Osteocyte (in vitro differentiated cells): ENCODE measurements at regions not wholly inside any gene's neighbourhood (a gene's known extent, or its start where the extent isn't known, plus 50 kb on each side); places are given as distances from the start of the nearest gene placed in this dataset.
"Not testable (repeated sequence)": the region's sequence is repeated elsewhere in the genome, so short reads cannot be mapped to it uniquely, and the experiment has no call there.

Experiments used
- DNase-seq: peaks from one replicate; pipeline ENCODE4 v3.0.0; 2021; ENCODE audit warnings: mixed read lengths; ENCODE audit not compliant: unreplicated experiment; ENCODE audit errors: extremely low spot score
- H3K27ac Mint-ChIP-seq: one replicate; pipeline ENCODE4 v1.8.0; 2021; ENCODE audit warnings: mild to moderate bottlenecking, mixed read lengths; ENCODE audit not compliant: unreplicated experiment
- H3K27me3 Mint-ChIP-seq: one replicate; pipeline ENCODE4 v1.8.0; 2021; ENCODE audit warnings: mixed read lengths; ENCODE audit not compliant: unreplicated experiment
- H3K36me3 Mint-ChIP-seq: one replicate; pipeline ENCODE4 v1.8.0; 2021; ENCODE audit warnings: mixed read lengths; ENCODE audit not compliant: unreplicated experiment
- H3K4me1 Mint-ChIP-seq: one replicate; pipeline ENCODE4 v1.8.0; 2021; ENCODE audit warnings: mixed read lengths; ENCODE audit not compliant: unreplicated experiment
- H3K4me3 Mint-ChIP-seq: one replicate; pipeline ENCODE4 v1.8.0; 2021; ENCODE audit warnings: mild to moderate bottlenecking, moderate library complexity, mixed read lengths; ENCODE audit not compliant: unreplicated experiment
- H3K9me3 Mint-ChIP-seq: one replicate; pipeline ENCODE4 v1.8.0; 2021; ENCODE audit warnings: mixed read lengths; ENCODE audit not compliant: unreplicated experiment

DNA sequence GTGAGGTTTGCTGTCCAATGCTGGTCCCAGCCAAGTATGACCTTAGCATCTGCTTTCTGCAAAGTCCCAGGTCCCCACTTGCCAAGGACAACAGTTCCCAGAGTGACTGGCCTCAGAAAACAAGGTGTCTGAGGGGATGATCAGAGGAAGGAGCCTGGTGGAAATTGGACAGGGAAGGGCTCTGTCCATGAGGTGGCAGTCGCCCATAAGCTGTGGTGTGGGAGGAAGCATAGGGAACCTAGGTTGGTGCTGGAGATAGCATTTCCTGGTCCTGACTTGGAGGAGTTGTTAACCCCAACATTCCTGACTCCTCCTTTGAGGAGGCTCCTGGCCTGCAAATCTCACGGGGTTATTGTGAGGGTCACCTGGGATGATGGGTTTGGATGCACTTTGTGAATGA is 77.8 kb downstream of the LIMS4 start:
- DNase-seq, result peak; percentile 2
- H3K36me3 Mint-ChIP-seq, H3K9me3 Mint-ChIP-seq, H3K27ac Mint-ChIP-seq, H3K27me3 Mint-ChIP-seq, H3K4me3 Mint-ChIP-seq, H3K4me1 Mint-ChIP-seq: not testable (repeated sequence)

DNA sequence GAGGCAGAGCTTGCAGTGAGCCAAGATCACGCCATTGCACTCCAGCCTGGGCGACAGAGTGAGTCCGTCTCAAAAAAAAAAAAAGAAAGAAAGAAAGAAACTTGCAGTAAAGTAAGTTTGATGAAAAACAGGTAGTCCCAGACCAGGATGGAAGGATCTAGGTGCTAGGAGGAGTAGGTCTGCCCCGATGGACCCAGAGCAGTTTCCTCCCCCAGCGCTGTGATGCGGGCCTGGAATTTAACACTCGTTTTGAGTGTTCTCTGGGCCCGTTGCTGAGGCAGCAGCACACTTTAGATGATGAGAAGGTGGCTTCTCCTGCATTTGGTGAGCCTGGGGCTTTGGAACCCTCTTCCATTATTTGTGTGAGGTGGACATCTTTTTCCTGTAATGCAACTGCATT is 80.2 kb downstream of the LIMS4 start:
- H3K4me3 Mint-ChIP-seq, H3K9me3 Mint-ChIP-seq, H3K4me1 Mint-ChIP-seq, H3K27me3 Mint-ChIP-seq, H3K27ac Mint-ChIP-seq, H3K36me3 Mint-ChIP-seq: not testable (repeated sequence)
- peak; percentile 54 for DNase-seq

DNA sequence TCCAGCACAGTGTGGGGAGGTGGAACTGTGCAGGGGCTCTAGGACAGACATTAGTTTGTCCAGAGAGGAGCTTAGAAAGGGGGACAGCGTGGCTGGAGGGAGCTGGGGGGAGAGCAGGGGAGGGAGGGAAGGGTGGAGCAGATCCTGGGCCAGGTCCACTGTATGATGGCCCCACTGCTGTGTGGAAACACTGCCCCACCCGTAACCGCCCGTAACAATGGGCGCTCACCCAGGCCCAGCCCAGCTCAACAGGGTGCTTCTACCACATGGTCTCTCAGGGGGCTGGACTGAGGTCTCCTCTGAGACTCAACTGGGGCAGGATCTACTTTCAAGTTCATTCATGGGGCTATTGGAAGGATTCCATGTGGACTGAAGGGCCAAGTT is 81.6 kb downstream of the LIMS4 start:
- not testable (repeated sequence) for H3K36me3 Mint-ChIP-seq, H3K9me3 Mint-ChIP-seq, H3K27me3 Mint-ChIP-seq, H3K4me1 Mint-ChIP-seq, H3K27ac Mint-ChIP-seq, DNase-seq, H3K4me3 Mint-ChIP-seq

DNA sequence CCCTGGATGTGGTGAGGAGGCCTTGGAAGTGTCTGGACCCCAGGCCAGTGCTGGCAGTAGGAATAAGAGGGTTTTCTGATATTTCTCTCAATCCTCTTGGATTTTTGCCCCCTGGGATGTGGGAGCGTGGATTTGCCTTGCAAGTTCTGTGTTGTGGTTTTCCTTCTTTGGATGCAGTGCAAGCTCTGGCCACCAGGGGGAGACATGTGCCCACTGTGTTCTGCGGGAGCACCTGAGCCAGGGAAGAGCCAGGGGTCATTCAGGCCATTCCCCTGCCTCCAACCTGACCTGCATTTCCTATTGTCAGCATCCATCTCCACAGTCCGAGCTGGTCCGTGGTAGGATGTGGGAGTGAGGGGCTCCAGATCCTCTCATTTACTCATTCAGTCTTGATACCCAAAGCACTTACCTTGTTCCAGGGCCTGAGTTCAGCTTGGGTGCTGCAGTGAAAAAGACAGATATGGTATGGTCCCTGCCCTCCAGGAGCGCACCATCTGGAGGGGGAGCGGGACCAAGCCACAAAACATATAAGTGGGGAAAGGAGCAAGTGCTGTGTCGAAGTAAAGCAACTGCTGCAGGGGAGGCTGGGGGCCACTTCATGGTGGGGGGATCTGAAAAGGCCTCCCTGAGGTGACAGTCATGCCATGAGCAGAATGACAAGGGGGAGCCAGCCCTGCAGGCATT is 82.1 kb downstream of the LIMS4 start:
- not testable (repeated sequence) for H3K36me3 Mint-ChIP-seq, H3K4me3 Mint-ChIP-seq, DNase-seq, H3K27ac Mint-ChIP-seq, H3K4me1 Mint-ChIP-seq, H3K9me3 Mint-ChIP-seq, H3K27me3 Mint-ChIP-seq

DNA sequence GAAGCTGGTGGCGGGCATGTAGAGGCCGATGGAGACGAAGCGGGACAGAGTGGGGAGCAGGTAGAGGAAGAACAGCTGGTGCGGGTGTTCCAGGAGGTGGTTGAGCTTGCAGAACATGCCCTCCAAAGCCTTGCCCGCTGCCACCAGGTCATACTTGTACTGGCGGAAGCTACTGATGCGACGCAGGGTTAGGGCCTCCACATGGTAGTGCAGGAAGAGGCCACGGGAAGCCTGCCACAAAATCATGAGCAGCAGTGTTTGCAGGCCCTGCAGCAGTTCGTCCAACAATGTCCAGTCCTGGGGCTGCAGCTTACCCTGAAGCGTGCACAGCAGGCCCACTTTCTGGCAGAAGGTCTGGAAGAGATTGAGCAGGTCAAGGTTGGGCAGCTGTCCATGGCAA is 85.6 kb downstream of the LIMS4 start:
- not testable (repeated sequence) for H3K4me3 Mint-ChIP-seq, H3K36me3 Mint-ChIP-seq, H3K27ac Mint-ChIP-seq, DNase-seq, H3K9me3 Mint-ChIP-seq, H3K27me3 Mint-ChIP-seq, H3K4me1 Mint-ChIP-seq

DNA sequence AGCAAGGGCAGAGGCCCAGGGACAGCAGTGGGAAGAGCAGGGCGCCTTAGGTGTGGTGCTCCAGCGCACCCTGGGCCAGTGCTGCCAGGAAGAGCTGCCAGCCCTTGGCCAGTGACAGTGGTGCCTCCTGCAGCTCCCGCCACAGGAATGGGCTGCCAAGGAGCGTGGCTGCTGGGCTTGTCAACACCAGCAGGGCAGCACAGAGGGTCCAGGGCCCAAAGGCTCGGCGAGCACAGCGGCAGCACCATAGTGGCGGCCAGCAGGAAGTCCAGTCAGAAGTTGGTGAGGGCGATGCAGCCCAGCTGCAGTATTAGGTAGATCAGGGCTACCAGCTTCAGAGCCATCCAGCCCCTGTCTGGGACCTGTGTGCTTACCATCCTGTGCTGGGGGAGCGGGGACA is 86.1 kb downstream of the LIMS4 start:
- not testable (repeated sequence) for H3K36me3 Mint-ChIP-seq, H3K27ac Mint-ChIP-seq, H3K27me3 Mint-ChIP-seq, H3K9me3 Mint-ChIP-seq, H3K4me1 Mint-ChIP-seq, H3K4me3 Mint-ChIP-seq, DNase-seq

DNA sequence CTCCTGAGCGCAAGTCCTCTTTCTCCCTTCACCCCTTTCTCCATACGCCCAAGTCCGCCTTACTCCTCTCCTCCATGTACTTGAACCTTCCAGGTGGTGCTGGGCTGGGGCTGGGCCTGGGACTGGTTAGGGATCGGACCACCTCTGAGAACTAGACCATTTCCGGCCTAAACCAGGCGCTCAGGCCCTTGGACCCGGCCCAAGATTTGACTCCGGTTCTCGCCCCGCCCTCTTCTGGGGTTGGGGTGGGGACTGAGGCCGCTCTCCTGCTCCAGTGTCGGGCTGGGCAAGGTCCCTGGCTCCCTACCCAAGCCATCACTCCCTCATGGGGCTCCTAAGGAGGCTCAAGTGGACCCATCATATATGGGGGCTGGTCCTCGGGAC is 87.9 kb downstream of the LIMS4 start:
- not testable (repeated sequence) for H3K4me3 Mint-ChIP-seq, H3K4me1 Mint-ChIP-seq, H3K27me3 Mint-ChIP-seq, H3K27ac Mint-ChIP-seq, DNase-seq, H3K9me3 Mint-ChIP-seq, H3K36me3 Mint-ChIP-seq

DNA sequence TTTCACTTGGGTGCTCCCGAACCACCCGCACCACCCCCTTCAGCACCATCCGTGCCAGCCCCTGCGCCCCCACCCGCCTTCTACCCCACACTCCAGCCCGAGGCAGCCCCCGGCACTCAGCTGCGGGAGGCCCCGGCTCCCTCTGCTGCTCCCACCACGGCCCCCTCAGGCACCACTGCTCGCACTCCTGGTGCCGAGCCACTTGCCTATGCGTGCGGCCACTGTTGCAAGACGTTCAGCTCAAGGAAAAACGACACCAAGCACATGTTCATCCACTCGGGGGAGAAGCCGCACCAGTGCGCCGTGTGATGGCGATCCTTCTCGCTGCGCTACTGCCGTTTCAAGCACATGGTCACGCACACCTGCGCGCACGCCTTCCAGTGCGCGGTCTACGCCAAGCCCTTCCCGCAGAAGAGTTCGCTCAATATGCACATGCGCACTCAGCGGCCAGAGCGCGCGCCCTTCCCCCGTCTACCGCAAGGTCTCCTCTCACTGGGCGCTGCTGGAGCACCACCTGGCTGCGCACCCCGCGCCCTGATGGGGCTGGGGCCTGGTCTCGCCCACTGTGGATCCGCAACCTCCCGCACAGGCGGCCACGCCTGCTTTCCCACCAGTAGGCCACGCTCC is 88.4 kb downstream of the LIMS4 start:
- not testable (repeated sequence) for H3K4me3 Mint-ChIP-seq, DNase-seq, H3K27ac Mint-ChIP-seq, H3K36me3 Mint-ChIP-seq, H3K4me1 Mint-ChIP-seq, H3K9me3 Mint-ChIP-seq, H3K27me3 Mint-ChIP-seq

DNA sequence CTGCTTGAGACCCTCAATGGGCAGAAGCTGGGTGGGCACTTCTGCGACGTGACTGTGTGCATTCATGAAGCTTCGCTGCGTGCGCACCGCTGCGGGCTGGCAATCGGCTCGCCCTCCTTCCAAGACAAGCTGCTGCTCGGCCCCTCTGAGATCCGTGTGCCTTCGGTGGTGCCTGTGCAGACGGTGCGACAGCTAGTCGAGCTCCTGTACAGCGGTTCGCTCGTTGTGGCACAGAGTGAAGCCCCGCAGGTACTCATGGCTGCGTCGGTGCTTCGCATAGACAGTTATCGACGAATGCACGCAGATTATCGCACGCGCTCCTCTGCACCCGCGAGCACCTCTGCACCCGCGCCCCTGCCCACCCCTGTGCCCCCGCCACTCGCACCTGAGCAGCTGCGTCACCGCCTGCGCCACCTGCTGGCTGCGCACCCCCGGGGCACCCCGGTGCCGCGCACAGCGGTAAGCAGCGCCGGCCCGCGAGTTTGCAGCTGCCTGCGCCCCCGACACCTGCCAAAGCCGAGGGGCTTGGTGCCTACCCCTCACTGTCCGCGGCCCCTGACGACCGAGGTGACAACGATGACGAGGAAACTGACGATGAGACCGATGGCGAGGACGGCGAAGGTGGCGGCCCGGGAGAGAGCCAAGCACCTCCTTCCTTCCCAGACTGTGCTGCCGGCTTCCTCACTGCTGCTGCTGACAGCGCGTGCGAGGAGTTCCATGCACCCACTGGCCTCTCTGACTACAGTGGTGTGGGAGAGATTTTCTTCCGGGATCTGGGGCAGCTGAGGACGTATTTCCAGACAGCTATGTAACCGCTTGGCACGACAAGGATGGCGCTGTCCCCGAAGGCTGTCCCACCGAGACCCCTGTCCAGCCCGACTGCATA is 89.2 kb downstream of the LIMS4 start:
- H3K36me3 Mint-ChIP-seq, DNase-seq, H3K27ac Mint-ChIP-seq, H3K4me3 Mint-ChIP-seq, H3K27me3 Mint-ChIP-seq, H3K9me3 Mint-ChIP-seq, H3K4me1 Mint-ChIP-seq: not testable (repeated sequence)

DNA sequence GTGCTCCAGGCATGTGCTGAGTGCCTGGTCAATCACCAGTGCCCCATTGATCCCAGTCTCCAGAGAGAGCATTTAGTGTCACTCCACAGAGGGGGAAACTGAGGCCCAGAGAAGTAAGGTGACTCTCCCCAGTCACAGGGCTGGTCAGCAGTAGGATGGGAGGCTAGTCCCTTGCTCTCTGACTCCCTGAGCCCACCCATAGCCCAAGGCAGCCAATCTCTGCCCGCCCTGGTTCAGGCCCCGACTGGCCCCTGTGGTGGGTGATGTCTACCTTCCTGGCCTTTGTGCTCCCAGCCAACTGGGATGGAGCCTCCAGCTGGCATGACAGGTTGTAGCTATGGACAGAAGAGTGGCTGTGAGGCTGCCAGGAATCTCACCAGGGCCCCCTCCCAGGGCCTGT is 99.1 kb downstream of the LIMS4 start:
- H3K4me3 Mint-ChIP-seq, H3K27me3 Mint-ChIP-seq, H3K9me3 Mint-ChIP-seq, H3K27ac Mint-ChIP-seq, H3K36me3 Mint-ChIP-seq, H3K4me1 Mint-ChIP-seq: not testable (repeated sequence)
- peak; percentile 76 for DNase-seq

DNA sequence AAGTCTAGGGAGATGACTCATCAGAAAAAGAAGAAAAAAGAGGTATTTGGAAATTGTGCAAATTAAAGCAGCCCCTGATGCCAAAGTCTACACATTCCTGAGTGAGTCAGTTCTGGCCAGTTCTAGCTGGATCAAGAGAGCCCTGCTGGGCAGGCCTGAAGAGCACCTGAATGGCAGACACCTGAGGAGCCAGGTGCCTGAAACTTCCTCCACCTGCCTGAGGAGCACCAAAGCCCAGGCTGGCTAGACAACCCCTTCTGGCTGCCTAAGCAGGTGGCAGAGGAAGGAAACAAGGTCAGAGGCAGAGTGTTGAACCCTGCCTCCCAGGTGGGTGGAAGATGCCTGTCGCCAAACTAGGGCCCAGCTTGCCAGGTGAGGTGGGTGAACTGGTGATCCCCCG is 101.0 kb downstream of the LIMS4 start:
- DNase-seq, result peak; percentile 42
- H3K36me3 Mint-ChIP-seq, H3K9me3 Mint-ChIP-seq, H3K4me3 Mint-ChIP-seq, H3K4me1 Mint-ChIP-seq, H3K27me3 Mint-ChIP-seq: not testable (repeated sequence)
- peak overlapping the region; percentile 78 for H3K27ac Mint-ChIP-seq

DNA sequence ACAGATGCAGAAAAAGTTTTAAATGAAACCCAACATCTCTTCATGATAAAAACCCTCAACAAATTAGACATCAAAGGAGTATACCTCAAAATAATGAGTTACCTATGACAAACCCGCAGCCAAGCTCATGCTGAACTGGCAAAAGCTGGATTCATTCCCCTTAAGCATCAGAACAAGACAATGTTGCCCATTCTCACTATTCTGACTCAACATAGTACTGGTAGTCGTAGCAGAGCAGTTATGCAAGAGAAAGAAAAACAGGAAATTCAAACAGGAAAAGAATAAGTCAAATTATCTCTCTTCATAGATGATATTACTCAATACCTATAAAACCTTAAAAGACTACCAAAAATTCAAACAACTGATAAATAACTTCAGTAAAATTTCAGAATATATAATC is 115.0 kb downstream of the LIMS4 start:
- not testable (repeated sequence) for H3K4me3 Mint-ChIP-seq, H3K4me1 Mint-ChIP-seq, H3K36me3 Mint-ChIP-seq

More for the DNA sequence above, 115.0 kb downstream of the LIMS4 start:
- not testable (repeated sequence) for DNase-seq, H3K27me3 Mint-ChIP-seq, H3K9me3 Mint-ChIP-seq, H3K27ac Mint-ChIP-seq
